ENCODE measurements at regions not wholly inside any gene's neighbourhood (a gene's known extent, or its start where the extent isn't known, plus 50 kb on each side); places are given as distances from the start of the nearest gene placed in this dataset.
"Not testable (repeated sequence)": the region's sequence is repeated elsewhere in the genome, so short reads cannot be mapped to it uniquely, and the experiment has no call there.

DNA sequence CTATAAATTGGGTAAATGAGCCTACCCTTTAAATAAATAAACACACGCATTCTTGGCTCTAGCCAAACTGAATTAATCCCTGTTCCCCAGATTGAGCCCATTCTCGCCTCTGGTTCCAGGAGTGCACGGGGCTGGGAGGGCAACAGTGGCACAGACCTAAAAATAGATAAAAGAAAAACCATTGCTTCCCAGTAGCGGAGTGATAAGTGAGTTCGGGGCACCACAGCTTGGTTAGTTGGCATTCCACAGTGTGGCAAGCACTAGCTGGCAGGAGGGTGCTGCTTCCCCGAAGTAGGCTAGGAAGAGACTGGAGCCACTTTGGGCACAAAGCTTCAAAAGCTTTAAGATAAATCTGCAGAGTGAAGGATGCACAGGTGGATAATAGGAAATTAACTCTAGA lies 322.2 kb upstream of the SGCD start:
- no peak for DNase-seq

DNA sequence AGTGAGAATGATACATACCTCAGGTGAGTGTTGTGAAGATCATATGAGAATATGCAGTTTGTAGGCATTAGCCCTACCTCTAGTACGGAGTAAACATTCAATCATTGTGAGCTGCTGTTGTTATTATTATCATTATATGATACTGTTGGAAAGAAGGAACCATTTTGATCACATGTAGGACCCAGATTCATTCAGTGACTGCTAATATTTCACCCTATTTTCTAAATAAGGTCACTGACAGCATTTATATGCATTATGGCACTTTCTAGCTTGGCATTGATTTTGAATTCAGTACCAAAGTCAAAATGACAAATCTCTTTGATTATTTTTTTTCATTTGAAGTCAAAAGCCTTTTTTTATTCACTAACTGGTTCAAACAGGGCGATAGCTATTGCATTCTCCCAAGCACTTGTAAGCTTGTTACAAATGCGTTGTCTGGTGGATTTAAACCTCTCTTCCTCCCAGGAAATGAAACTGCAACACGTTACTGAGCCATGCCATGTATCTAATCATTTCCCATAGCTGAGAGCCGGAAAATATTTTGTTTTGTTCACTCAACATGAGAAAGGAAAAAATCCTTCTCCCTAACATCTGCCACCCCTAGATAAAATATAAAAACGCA lies 320.8 kb upstream of the SGCD start:
- DNase-seq = no peak

DNA sequence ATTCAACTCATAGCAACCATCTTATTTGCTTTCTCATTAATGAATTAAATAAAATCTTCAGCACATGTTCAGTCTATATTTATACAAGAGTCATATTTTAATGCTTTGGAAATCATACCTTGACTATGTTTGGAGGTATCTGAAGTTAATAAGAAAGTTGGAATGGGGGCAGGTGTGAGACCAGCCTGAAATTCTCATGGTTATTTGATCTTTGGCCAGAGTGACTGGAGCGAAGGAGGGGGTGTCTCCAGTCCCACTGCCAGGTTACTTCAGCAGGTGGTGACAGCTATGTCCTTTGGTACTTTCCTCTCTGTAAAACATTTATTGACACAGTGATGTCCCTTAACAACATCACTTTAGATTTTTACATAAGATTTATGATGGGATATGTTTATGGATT lies 318.1 kb upstream of the SGCD start:
- DNase-seq = no peak

DNA sequence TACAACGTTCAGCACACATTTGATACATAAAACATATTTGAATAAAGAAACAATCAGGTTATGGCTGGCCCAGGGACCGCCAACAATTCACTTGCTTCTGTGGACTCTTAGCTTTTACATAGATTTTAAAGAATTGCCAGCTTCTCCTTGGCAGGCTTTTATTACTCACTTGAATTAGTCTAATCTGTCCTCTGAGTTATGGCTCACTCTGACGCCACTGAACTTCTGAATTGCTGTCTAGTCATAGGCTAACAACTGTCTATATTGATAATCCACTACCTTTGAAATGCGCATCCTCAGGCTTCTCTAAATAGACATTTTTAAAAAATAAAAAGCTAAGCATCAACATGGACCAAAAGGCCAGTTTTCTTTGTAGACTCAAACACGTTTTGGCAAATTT lies 317.4 kb upstream of the SGCD start:
- DNase-seq = no peak

DNA sequence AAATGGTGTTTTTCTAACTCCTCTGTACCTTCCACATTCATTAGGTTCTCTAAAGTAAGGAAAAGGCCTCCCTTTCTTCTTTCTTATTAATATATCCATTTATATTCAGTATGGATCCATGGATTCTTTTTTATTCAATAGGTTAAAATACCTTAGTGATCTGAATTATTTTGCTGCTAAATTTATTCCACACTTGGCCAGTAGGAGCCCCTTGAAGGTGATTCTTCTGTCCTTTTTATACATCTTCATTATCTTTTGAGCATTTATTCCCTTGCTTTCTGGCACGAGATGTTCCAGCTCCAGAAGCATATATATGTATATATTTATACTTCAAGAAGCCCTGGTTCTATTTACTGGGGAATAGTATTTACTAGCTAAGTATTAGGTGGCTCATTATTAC lies 311.8 kb upstream of the SGCD start:
- DNase-seq = no peak

DNA sequence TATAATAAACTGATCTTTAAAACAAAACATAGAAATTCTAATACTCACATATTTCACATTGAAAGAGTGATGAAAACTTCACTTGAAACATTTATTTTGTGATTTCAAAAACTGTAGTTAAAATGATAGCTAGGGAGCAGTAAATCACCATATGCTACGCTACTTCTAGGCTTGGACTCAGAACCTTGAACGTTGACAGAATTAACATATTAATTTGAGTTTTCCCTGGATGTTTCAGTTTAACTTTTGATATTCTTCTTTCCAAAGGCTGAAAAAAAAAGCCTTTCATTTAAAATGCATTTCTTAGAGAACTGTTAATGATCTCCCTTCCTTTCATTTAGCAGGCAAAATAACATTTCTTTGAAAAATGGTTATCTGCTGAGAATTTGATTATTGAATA lies 307.8 kb upstream of the SGCD start:
- DNase-seq = no peak

DNA sequence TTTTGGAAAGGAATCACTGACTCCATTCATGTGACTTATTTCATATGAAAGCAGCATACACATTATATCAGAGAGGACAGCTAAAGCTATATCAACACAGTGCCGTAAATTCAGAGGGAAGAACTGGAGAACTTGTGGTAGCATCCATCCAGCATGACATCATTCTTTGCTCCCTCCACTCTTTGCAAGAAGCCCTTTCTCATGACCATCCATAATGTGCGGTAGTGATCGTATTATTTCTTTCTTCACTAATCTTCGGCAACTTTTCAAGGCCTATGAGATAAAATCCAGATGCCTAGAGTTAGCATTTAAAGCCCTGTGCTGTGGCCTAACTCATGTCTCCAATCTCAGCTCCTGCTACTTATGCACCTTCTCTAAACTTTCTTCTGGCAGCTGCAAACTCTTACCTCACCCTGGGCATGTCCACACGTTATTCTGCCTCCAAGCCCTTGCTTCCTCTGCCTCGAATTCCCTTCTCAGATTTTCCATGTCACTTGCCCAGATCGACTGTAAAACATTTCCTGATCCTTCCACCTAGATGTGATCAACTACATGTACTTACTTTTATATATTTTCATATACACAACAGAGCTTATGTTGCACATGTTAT lies 307.3 kb upstream of the SGCD start:
- DNase-seq = no peak

DNA sequence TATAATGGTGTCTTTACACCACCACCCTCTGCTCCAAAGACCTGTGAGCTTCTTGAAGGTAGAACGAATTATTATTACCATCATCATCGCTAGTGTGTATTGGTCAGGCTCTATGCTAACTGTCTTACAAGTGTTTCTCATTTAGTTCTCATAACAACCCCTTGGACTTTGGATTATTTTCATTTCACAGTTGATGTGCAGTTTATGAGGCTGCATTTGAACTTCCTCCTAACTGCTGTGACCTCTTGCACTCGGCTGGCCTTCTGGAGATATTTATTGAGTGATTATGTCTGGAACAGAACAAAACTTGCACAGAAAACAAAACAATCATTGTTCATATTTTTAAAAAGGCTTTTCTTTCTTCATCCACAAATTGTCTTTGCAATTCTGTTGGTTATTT lies 306.3 kb upstream of the SGCD start:
- no peak for DNase-seq

DNA sequence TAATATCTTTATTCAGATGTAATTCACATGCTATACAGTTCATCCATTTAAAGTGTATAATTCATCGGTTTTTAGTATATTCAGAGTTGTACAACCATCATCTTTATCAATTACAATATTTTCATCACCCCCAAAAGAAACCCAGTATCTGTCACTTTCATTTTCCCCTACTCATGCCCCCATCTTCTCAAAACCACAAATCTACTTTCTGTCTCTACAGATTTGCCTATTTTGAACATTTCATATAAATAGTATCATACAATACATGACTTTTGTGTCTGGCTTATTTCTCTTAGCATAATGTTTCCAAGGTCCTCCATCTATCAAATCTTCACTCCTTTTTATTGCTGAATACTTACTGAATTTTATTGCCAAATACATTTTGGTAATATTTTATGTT lies 305.1 kb upstream of the SGCD start:
- DNase-seq = no peak

DNA sequence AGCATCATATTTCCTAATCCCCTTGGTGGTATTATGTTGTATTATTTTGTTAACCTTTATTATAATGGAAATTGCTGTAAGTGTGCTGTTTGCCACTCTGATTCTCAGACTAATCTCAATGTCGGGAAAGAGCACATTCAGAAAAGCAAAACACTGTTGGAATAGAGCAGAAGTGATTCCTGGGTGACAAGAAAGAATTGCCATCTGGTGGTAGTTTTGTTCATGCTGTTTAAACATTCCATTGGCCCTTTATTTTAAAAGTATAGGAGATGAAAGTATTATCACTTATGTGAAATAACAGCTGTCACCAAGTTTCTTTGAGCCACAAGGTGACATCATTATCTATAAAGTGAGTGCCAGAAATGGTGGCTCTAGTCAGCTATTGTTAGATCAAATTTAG lies 301.3 kb upstream of the SGCD start:
- no peak for DNase-seq

DNA sequence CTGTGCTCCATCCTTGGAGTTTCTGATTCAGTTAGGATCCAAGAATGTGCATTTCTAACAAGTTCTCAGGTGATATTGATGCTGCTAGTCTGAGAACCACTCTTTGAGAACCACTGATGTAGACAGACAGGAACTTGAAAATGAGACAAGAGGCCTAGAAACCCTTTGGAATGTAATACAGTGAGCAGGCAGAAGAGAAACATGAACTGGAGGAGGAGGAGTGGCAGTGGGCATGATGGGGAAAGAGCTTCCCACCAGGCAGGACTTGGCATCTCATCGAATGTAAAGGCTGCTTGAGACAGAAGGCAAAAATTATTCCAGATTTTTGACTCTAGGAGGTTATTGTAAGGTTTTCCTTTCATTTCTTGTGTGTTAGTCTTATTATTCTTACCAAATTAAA lies 295.8 kb upstream of the SGCD start:
- DNase-seq = no peak

DNA sequence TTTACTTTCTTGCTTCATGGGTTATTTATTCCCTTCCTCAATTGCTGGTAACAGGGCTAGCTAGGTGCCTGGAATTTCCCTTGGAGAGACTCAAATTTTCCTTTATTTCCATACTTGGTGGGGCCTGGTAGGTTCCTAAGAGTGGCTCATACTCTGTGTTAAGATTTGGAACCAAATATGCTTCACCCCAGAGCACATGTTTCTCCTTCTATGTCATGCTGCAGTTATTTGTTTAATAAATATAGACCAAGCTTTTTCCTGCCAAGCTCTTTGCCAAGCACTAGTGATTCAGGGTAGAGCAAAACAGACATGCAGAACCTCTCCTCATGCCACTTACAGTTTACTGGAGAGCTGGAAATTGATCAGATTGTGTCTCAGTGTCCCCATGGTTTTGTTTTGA lies 290.3 kb upstream of the SGCD start:
- DNase-seq = no peak

DNA sequence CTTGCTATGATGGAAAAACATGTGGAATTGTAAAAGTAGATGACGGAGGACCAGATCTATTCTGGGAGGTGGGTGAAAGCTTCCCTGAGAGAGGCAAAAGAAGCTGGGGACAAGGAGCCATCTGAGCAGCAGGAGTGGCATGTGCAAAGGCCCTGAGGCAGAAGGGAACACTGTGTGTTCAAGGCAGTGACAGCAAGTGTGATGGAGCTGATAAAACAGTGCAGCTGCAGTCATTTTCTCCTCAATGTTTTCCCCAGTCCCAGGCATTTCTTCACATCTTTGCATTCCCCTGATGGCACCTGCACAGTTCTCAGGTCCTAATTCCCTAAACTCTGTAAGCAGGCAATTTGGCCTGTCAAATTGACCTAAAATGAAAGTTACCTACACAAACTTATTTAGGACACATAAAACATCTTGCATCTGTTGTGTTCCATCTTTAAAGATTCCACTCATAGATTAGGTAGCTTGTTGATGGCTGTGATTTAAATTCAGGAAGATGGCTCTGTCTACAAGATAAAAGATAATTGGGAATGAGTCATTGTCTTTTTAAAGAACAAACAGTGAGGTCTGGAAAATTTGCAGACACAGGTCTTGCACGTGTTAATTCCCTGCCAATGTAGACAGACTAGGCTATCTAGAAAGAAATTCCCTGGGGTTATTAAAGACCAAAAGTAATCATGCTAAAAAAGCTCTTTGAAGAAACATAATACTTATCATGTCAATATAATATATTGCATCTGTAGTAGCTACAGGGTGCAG lies 289.6 kb upstream of the SGCD start:
- DNase-seq = no peak

DNA sequence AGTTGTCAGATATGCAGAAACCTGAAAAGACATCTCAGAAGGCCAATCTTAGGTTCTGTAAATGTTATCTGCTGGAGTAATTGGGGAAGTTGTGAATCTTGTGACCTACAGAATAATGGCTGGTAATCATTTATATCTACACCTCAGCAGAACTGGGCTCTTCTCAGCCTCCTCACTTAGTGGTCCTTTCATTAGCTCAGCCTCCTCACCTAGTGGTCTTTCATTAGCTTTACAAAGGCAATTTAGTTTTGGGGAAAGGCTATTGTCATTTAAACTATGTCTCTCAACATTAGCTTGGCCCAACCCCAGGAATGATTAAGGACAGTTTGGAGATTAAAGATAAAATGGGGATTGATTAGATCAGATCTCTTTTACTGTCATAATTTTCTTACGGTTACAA lies 284.2 kb upstream of the SGCD start:
- DNase-seq = no peak

DNA sequence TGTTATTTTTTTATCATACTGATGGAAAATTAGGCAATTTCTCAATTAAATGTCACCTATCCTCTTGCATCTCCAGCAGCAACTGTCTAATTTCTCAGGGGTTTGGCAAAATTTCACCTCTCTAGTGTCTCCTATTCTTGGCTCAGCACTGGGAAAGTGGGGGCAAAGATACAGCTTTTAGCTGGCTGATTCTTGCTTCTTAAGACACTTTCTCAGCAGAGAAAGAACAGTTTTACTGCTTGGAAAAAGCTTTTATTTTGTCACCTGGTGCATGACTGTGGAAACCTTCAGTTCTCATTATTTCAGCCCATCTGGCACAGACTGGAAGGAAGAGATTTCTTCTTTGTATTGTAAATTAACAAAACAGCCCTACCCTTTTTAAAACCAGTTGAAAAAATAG lies 283.6 kb upstream of the SGCD start:
- DNase-seq = no peak

DNA sequence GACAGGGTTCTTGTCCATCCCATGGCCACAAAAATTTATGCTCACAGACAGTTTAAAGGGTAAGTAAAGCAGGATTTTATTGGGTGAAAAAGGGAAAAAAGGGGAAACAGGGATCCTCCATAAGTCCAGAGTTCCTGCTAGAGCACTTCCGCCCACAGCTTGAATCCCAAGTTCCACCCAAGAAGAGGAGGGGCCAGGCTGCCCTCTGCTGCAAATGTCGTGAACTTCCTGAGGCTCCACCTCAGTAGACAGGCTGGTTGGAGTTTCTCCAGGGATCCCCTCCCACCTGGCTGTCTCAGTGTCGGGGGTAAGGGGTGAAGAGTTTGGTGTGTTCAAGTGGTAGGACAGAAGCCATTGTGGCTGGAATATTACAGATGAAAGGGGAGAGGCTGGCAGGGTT lies 275.0 kb upstream of the SGCD start:
- DNase-seq = no peak

DNA sequence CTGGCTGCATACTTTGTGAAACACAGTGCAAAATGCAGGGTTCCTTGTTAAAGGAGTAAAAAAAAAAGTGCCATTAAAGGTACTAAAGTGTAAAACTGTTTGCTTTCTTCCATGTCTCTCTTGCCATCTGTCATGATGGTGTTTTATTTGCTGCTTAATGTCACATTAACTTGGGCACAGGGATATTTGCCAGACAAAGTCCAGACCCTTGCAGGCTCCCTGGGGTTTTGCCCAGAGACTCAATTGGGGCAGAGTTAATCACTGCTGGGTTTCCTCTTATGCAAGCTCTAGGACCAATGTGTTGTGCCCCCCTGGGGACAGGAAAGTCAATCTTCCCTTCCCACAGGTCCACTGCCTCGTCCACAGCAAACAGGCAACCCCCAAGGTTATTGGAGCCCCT lies 274.3 kb upstream of the SGCD start:
- DNase-seq = no peak

DNA sequence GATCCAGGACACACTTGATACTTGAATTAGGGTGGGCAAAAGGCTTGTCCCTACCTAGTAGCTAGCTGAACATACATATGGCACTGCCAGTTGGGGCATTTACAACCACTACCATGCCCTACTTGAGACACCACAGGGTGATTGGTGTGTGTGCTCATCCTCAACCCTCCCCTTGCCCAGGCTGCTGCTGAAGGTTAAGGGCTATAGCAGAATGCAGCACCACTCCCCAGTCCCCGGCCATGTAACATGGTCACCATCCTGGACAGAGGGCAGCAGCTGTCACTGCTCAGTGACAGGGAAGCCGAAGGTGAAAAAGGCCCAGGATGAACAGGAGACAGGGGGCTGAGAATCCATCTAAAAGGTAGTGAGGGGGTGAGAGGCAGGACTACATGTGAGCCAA lies 273.9 kb upstream of the SGCD start:
- no peak for DNase-seq

DNA sequence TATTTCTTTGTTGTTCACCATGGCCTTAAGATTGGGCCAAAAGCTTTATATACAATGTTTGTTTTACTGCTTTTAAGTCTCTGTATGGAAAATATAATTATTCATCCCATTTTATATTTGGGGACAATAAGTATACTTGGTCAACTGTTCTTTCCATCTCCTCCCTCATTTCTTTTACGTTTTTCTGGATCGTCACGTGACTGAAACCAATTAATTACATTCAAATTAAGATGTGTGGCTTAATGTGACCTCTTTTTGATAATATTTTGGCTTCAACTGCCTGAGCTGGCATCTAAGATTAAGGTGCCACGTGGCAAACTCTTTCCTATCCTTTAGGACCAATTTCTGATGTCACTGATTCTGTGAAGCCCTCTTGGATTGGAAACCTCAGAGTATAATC lies 250.1 kb upstream of the SGCD start:
- no peak for DNase-seq

DNA sequence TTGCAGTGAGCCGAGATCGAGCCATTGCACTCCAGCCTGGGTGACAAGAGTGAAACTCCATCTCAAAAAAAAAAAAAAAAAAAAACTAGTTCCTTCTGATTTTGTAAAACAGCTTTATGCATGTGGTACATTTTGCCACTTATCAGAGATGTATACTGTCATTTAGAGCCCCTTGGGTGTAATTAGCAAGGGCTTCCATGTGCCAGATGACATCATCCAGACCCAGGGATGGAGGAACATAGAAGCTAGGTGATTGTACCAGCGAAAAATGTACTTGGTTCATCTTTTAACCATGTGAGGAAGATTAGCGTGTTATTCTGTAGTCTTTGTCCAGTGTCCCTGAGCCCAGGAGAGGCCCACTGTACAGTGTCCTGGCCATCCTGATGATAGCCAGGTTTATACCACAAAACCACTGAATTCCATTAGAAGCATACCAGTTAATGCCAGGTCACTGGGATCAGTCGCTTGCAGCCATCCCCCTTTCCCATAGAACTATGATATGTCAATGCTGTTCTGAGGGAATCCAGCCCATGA lies 239.3 kb upstream of the SGCD start:
- no peak for DNase-seq

DNA sequence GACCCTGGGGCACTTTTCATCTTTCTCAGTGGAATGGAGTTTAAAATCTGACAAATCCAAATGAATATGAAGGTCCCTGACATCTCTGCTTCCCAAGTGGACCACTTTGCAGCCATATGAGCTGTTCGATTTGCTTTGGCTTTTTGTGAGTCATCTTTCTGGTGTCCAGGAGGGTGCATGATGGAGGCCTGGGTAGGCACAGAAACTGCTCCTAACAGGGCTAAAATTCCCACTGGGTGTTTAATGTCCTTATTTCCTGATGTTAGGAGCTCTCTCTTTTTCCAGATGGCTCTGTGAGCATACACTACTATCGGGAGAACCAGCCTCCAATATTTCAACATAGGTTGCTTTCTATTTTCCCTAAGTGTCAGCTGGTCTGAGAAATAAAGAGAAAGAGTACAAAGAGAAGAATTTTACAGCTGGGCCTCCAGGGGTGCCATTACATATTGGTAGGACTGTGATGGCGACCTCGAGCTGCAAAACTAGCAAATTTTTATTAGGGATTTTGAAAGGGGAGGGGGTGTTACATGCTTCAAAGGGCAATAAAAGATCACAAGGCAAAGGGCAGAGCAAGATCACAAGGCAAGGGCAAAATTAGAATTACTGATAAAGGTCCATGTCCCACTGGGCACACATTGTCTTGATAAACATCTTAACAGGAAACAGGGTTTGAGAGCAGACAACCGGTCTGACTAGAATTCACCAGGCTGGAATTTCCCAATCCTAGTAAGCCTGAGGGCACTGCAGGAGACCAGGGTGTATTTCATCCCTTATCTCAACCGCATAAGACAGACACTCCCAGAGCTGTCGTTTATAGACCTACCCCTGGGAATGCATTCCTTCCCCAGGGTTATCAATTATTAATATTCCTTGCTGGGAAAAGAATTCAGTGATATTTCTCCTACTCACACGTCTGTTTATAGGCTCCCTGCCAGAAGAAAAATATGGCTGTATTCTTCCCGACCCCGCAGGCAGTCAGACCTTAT lies 236.7 kb upstream of the SGCD start:
- DNase-seq = not testable (repeated sequence)

DNA sequence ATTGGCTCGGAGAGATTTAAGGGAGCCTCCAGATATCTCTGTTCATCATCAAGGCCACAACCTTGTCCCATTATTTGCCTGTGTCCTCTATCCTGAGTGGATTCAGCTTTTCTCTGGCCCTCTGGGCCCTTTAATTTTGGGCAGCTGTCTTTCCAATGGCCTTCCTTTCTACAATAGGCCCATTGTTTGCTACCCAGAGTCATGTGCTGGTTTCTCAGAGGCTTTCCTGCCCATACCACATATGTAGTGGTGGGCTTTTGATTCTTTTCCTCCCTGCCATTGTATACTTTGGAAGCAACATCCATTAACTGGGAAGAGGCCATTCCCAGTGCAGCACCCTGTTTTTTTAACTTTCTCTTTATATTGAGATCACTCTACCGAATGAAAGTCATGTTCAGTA lies 233.9 kb upstream of the SGCD start:
- DNase-seq = no peak

DNA sequence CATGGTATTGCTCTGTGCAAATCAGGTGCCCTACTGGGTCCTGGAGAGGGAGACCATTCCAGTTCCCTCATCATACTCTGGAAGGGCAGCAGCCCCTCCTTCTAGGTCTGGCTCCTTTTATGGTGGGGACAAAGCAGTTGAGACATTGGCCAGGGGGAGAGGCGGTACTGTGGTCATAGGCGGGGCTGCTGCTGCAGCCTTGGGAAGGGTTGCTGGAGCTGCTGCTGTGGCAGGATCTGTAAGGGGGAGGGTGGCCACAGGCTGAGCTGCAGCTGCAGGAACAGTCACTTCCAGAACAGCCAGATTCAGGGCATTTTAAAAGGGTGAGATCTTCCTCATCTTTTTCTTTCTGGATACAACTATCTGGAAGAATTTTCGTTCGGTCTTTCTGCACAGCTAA lies 233.0 kb upstream of the SGCD start:
- no peak for DNase-seq

All from AML-193 (cell line).